Suppressor macrophage treated with lipopolysaccharide for 1 hour (primary cell): ENCODE measurements at regions not wholly inside any gene's neighbourhood (a gene's known extent, or its start where the extent isn't known, plus 50 kb on each side); places are given as distances from the start of the nearest gene placed in this dataset.
"Not testable (repeated sequence)": the region's sequence is repeated elsewhere in the genome, so short reads cannot be mapped to it uniquely, and the experiment has no call there.

Experiments used
- DNase-seq, 3 donors: peaks; one replicate each; pipeline ENCODE4 v3.0.0-alpha.2; 2020 to 2022

DNA sequence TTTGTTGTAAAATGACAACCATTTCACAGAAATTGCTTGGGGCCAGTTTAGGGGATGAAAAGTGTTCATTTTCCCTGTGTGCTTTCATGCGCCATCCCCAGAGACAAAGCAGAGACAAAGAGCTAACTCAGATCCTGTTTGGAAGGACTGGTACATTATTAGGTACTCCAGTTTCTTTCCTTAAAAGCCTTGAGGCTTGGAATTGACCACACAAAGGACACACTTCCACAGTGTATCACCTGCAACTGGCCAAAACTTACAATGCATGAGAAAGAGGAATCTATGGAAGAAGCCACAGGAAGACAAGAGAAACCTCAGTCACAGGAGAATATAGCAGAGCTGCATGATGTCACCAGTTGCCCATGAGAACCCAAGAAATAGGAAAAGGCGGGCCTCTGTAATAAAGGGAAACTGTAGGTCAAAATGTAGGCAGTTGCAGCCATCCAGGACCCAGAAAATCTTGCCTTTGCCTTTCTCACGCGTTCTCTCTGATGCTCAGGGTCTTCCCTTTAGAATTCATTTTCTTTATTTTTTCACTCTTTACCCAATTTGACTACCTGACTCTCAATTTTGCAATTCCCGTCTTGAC lies 339.0 kb downstream of the RMST start:
- DNase-seq: no peak

DNA sequence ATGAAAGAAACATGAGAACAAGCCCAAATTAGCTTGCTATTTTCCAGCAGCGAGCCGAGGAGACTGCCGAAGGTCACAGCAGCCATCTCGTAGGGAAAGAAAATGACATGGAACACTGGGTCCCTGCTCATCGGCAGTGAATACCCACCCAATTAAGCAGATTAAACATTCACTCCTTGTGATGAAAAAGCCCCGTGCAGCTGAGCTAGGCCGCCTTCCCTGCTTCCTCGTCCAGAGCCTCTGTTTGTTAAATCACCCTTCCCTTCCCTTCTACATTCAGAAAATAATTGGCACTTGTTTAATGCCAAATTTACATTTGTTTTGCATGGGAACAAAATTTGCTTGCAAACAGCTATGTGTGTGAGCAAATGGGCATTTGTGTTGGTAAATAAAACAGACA lies 342.5 kb downstream of the RMST start:
- DNase-seq: no peak

DNA sequence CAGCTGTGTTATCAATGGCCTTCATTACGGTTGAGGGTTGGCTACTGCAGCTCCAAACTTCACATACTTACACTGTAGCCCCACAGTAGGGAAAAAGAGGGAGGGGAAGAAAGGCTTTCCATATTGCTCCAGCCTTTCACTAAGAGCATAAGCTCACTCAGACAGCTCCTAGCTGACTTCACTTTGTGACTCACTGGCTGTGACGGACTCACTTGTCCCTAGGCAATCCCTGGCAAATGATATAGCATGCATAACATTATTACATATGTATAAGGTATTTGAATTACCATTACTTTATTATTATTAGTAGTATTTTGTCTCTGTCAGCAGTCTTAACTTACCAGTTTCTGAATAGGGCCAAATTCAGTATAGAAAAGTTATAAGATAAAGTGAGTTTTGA lies 350.7 kb downstream of the RMST start:
- DNase-seq: no peak

DNA sequence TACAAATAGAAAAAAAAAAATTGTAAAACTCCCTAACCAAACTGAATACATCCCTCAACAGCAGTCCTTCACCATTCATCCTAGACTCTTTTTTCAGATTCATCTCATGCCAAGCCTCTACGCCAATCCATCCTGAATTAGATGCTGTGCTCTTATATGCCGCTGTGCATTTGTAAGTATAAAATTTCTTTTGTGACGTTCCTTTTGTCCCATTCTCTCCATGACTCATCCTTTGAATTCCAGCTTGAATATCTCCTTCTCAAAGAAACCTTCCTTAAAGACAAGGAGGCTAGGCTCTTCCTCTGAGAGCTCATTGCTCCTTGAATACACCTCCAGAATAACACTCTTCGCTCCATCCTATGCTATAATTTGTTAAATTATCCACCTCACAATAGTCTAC lies 359.2 kb downstream of the RMST start:
- DNase-seq: no peak

DNA sequence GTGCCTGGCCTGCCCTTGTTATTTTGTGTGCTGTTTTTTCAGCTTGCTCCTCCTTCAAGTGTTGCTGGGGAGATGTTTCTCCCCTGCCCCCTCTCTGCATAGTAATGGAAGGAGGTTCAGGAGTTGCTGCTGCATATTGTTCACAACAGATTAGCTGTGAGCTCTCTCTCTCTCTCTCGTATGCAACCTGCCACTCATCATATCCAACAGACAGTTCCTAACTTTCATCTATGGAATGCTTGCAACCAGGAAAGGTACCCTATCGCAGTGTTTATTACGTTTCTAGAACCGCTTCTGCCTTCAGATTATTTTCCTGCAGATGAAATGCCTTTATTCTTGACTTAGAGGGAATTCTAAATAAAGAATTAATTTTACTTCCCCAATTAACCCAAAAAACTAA lies 372.9 kb downstream of the RMST start:
- DNase-seq: no peak

DNA sequence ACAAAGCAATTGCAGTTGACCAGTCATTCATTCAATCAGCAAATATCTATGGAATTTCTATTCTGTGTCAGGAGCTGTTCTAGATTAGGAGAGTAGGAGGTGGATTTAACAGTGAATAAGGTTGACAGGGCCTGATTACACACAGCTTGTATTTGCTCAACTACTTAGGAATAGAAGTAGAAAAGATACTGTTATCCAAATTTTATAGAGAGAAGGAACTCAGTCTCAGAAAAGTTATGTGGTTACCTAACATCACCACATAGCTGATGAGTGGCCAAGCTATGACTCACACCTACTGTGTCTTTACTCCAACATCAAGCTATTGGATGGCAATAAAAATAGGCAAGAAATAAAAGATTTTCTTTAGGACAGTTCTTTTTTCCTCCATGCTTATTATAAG lies 374.8 kb downstream of the RMST start:
- no peak for DNase-seq

DNA sequence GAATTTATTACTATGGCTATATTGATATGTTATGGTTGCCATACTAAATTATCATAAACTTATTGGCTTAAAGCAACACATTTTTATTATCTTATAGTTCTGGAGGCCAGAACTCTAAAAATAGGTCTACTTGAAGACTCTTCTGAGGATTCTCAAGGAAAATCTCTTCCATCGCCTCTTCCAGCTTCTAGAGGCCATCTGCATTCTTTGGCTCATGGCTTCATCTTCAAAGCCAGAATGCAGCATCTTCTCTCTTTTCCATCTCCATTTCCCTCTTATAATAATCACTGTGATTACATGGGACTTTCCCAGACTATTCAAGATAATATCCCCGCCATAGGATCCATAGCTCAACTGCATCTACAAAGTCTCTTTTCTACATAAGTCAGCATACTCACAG lies 385.4 kb downstream of the RMST start:
- no peak for DNase-seq

DNA sequence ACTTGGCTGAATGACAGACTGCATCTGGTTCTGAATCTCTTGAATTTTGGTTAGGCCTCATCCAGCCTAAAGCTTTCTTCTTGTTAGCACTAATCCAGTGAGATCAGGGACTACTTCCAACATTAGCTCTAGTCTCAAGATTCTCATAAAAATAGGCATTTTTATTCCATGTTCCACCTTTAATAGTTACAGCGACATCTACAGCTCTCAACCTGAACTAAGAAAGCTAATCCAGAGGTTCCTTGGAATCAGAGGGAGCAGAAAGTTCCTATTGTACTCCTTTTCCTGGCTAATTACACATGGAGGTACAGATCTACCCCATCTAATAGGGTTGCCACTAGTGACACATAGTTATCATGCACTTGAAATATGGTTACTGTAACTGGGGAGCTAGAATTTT lies 391.9 kb downstream of the RMST start:
- DNase-seq: no peak

DNA sequence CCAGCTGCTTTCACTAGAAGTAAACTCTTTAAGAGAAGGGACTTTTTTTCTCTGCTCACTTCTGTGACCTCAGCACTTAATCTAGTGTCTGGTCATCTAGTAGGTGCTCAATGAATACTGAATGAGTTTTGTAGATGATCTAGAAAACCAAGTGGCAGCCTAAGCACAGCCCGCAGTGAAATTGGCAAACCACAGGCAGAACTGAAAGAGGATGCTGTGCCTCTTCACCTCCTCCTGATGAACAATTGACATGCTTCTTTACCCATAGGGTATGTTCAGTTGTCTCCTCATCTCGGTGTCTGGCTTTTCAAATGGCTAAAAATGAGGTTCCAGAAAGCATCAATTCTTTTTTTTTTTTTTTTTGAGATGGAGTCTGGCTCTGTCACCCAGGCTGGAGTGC lies 399.5 kb downstream of the RMST start:
- DNase-seq: no peak

DNA sequence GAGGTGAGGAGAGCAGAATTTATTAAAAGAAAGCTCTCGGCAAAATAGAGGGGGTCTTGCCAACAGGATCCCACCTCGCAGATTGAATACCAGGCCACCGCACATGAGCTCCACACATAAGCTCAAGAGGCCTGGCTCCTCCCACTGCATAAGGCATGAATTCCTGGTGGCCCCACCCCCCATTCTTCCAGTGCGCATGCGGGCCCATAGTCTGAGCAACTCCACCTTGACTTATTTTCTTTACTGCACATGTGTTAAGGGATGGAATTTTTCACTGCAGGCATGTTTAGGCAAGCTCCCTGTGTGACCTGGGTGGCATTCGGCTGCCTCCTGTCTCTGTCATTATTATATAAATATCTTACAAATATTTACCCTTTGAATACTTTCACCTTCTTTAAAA lies 412.5 kb downstream of the RMST start:
- no peak for DNase-seq

DNA sequence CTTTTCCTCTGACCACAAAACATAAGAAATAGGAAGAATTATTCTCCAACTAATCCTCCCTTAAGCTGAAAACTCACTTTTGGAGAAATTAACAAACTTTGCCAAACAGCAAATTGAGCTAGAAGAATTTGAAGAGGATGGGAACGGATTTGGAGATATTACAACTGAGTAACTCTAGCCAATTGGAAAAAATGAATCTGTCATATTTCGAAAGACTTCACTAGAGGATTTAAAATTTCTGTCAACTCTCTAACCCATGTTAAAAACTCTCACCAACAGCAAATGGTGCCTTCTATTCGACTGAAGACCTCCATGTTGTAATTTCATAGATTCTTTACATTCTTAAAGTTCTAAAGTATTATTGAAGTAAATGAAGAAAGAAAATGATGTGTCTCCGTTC lies 414.2 kb downstream of the RMST start:
- no peak for DNase-seq

DNA sequence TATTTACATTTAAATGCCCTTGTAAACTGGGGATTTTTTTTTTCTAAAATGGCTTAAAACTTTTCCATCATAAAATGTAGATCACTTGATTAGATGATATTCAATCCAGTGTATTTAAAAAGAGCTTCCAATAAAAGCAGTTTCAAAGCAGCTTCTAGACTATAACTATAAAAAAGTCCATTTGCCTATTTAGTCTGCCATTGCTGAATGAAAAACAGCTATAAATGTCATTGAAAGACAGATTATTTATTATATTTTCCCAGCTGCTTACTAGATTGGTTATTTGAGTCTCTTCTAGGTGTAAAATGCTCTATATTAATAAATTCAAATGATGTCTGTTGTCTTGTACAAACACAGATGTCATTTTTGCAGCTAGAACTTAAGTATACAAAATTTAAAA lies 414.8 kb downstream of the RMST start:
- DNase-seq: no peak

DNA sequence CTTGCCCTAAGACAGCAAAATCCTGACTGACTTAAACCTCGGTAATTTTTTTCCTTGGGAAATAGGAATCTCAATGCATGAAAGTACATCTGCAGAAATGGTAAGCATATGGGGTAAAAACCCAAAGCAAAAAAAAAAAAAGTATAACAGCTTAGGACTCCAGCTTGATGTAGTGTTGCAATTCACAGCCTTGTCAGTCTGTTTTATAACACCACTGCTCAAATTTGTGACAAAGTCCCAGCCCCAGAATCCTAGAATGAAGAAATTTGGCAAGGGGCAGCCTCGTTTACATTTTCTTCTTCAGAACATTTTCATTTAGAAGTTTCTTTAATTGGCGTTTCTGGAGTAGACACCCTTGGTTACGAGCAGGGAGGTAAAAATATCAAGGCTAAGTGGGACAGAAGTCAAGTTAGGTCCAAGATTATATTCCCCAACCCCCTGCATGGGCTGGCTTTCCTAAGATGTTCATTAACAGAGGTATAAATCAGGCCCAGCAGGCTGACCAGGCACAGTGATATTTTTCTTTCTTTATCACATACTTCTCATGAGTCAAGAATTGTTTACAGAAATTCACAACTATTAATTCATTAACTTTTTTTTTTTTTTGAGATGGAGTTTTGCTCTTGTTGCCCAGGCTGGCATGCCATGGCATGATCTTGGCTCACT lies 424.0 kb downstream of the RMST start:
- no peak for DNase-seq

DNA sequence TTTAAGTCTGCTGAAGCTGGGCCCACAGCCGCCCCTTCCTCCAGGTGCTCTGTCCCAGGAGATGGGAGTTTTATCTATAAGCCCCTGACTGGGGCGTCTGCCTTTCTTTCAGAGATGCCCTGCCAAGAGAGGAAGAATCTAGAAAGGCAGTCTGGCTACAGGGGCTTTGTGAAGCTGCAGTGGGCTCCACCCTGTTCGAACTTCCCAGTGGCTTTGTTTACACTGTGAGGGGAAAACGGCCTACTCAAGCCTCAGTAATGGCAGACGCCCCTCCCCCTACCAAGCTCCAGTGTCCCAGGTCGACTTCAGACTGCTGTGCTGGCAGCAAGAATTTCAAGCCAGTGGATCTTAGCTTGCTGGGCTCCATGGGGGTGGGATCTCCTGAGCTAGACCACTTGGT lies 435.3 kb downstream of the RMST start:
- DNase-seq: not testable (repeated sequence)

DNA sequence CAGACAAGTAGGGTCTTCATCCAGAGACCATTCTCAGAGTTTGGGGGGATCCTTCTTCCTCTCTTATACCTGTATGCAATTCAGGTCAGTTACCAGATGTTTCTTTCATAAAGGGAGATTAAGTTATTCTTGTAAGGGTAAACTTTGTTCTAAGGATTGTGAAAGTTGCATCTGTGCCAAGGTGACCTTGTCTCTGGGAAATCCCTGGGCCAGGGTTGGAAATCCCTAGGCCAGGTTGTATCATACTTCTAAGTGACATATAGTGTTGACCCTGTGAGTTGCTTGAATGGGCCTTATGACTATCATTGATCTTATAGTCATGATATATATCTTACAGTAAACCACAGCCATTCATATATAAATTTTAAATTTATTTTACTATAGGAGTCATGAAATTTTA lies 436.9 kb downstream of the RMST start:
- DNase-seq: no peak

DNA sequence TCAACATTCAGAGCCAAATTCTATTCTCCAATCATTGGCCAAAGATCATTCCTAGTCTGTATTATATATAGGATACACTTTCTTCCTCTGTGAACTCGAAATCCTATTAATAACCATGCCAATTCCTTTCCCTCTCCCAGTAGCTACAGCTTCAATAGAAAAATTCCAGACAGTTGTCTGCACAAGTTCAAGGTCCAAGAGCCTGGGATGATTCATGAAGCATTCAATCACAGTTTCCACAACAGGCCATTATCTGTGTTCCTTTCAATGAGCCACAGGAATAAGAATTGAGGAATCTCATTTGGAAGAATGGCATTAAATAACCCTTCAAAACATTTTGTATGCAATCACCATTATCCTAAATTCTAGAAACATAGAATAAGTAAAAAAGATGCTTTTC lies 437.4 kb downstream of the RMST start:
- DNase-seq: no peak

DNA sequence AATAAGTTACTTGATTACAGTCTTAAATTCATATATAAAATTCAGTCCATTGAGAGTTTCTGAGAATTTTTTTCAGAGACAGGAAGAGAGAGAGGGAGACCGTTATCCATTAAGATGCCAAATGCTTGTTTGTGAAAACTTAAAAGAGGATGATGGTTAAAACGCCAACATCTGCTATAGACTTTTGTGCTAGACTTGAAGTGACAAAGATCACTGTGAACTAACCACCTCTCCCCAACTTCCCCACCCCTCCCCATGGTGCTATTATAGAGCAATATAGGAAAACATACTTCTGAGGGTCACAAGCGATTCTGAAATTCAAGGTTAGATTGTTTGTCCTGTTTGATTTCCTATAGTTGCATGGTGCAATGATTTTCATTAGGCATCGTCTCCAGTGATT lies 440.8 kb downstream of the RMST start:
- no peak for DNase-seq

DNA sequence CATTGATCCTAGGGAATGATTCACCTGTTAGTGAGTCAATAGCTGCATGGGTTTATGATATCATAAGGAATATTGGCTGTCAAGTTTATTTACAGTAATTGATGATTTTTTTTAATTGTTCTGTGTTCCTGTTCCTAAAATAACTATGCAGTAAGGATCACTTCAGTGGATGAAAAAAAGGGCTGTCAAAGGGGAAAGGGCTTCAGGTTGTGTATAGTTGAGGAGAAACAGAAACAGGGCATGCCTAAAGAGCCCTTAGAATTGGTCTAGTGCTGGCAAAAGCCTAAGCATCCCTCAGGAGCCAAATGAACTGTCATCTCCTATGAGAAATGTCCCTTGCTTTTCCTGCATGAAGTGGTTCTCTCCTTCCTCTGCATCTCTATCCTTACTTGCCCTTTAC lies 444.9 kb downstream of the RMST start:
- no peak for DNase-seq

DNA sequence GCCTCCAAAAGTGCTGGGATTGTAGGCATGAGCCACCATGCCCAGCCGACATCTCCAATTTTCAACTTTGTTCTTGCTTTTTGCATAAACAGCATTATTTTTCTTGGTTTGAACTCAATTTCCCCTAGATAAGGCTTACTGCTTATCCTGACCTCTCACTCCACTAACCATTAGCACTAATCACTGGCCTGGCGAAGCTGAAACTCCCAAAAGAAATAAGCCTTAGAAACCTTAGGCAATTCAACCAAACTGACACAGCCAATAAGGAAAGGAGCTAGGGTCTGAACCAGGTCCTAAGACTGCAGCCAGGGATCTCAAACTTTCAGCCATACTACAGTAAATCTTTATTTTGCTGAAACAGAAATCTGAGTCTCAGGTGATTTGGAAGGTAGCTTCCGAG lies 448.0 kb downstream of the RMST start:
- DNase-seq: no peak

DNA sequence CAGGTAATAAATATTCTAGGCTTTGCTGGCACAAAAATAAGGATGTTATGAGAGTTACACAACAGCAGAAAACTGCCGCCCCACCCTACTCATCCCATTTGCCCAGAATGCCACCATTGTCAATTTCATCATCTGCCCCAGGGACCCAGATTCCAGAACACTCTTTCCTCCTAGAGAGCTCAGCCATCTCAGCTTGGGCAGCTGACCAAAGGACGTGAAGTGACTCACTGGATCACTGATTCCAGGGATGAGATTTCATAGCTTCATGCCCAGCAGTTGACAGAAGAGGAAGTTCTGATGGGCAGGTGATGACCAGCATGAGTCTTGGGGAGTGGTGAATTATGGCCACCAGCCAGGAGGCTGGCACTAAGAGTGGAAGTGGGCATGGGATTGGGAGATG lies 450.3 kb downstream of the RMST start:
- DNase-seq: no peak

DNA sequence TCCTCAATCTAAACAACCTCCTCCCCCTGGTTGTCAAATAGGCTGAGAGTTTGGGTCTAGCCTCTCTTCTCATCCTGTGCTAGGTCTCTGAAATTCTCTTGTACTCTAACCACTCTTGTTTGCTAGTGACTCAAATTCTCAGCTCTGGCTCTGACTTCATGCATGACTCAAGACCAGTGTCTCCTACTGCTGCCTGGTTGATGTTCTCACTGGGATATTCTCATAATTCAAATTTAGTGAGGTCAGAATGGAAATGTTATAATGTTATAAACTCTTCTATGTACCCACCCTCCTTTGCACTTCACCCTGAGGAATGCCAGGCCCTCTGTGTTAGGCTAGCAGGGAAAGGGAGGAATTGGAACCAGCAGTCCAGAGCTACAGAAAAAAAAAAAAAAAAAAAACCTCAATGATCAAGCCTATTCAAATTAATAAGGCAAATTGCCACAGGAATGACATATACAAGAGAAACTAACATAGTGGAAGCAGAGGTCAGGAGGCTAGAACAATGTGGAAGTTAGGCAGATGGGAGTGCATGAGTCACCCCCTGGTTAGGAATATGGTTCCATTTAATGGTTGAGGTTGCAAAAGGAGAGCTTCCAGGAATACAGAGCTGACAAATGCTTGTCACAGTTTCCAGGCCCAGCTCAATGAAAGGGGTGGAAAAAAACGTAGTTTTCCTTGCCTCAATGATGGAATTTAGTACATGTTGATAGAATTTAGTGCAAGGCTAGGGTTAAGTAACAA lies 459.5 kb downstream of the RMST start:
- peak; percentile 1 to 29 (median 3) for DNase-seq

DNA sequence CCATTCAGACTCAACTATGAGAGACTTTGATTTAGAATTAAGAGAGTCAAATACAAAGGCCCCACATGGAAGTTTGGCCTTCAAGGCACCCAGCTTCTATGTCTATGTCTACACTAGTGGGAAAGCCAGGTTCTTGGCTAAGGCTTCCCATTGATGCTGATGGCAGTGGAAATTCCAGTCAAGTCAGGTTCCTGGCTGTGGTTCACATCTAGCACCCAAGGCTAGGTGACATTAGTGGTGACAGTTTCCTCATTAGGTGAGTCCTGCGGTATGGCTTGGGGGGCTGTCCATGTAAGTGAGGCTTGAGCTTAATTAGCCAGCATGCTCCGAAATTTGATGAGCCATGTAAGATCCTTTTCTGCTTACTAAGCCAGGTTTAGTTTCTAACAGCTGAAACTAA lies 460.9 kb downstream of the RMST start:
- DNase-seq: no peak

DNA sequence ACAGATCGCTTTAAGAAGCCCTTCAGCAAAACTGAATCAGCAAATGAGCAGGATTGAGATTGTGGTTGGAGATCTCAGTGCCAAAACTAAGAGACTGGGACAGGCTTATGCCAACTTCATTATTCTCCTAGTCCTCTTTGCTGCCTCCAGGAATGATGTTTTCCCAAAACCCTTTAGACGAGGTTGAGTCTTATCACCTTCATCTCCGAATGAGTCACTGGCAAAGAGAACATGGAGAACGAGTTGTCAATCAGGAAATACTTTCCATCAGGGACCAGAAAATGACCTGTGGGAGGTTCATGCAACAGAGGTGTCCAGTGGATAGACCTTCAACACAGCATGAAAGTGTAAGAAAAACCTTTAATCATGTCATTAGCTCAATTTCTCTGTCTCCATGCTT lies 461.5 kb downstream of the RMST start:
- no peak for DNase-seq

DNA sequence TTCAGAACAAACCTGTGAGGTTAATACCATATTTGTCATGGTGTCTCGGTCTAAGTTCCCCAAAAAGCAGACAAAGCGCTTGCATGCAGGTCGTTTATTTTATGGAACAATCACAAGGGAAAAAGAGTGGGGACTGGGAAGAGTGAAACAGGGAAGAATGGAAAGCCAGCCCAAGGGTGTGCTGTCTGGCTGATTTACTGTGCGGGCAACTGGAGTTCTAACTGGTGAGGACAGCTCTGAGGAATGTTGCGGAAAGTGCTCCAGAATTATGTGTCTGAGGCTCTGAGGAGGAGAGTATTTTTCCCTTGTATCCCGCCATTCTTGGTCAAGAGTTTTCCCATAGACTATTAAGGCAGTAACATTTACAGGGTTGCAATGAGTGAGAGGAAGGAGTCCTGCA lies 465.4 kb downstream of the RMST start:
- DNase-seq: no peak

DNA sequence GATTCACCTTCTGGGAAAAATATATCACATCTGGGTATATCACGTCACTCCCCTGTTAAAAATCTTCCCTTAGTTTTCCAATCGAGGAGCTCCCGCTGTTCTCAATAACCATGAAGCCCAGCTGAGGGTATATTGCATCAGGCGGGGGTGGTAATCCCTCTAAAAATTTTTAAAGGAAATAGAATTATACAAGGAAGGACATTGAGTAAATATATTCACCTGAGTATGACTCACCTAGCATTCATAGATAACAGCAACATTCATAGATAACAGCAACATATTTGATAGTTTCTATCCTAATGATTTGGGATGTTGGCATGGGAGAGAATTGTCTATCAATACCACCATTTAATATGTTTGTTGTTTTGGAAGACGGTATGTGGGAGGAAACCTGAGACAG lies 473.6 kb downstream of the RMST start:
- no peak for DNase-seq
